Tibial nerve (tissue), 4 donors: ENCODE measurements at regions not wholly inside any gene's neighbourhood (a gene's known extent, or its start where the extent isn't known, plus 50 kb on each side); places are given as distances from the start of the nearest gene placed in this dataset.

ENCODE experiments used
- DNase-seq, 2 donors: peaks; one replicate each; pipeline ENCODE4 v3.0.0-alpha.2; 2019; ENCODE audit warnings: low spot score in 2 of 2
- H3K27ac ChIP-seq, 4 donors: fragments of 200-600 bp; sonication (generic) in 3 of 4; one replicate each; pipeline ENCODE4 v1.5.1; 2017 to 2019; ENCODE audit warnings: mild to moderate bottlenecking in 1 of 4
- H3K27me3 ChIP-seq, 2 donors: fragments of 200-600 bp; sonication (generic) in 1 of 2; one replicate each; pipeline versions ENCODE4 v1.5.1 to v1.6.0; 2017 to 2019
- H3K36me3 ChIP-seq, 3 donors: fragments of 200-600 bp; sonication (generic); one replicate each; pipeline ENCODE4 v1.5.1; 2018 to 2019
- H3K4me1 ChIP-seq, 4 donors: fragments of 200-600 bp; sonication (generic) in 3 of 4; one replicate each; pipeline ENCODE4 v1.5.1; 2017 to 2019
- H3K4me3 ChIP-seq, 4 donors: fragments of 200-600 bp; sonication (generic) in 3 of 4; one replicate each; pipeline ENCODE4 v1.5.1; 2017 to 2019; ENCODE audit warnings: mild to moderate bottlenecking in 1 of 4, moderate library complexity in 1 of 4
- H3K9me3 ChIP-seq, 4 donors: fragments of 200-600 bp; sonication (generic) in 3 of 4; one replicate each; pipeline ENCODE4 v1.5.1; 2017 to 2019
- EP300 ChIP-seq, 2 donors: sonication (generic); formaldehyde crosslinking; IDR thresholded peaks; one replicate each; pipeline ENCODE4 v1.6.1; 2017; ENCODE audit warnings: antibody characterized with exemption in 2 of 2, mild to moderate bottlenecking in 1 of 2
- POLR2A ChIP-seq, 2 donors: fragments of 450-650 bp; IDR thresholded peaks; one replicate each; pipeline ENCODE4 v1.6.1; 2017; ENCODE audit warnings: antibody characterized with exemption in 2 of 2, mild to moderate bottlenecking in 2 of 2, moderate library complexity in 2 of 2
- WGBS, 2 donors: methylation state at CpG; one replicate each; pipeline ENCODE4 v1.1.5; 2018; 5-methylcytosine and 5-hydroxymethylcytosine counted together
- TF ChIP-seq, protein P1 (sequence below), 5 experiments: fragments of 200-600 bp in 3 of 5; fragments of 450-650 bp in 2 of 5; sonication (generic) in 3 of 5; IDR thresholded peaks; one replicate each; pipeline ENCODE4 v1.5.1; 2016 to 2019; ENCODE audit warnings: antibody characterized with exemption in 5 of 5, mild to moderate bottlenecking in 3 of 5, moderate library complexity in 2 of 5

DNA sequence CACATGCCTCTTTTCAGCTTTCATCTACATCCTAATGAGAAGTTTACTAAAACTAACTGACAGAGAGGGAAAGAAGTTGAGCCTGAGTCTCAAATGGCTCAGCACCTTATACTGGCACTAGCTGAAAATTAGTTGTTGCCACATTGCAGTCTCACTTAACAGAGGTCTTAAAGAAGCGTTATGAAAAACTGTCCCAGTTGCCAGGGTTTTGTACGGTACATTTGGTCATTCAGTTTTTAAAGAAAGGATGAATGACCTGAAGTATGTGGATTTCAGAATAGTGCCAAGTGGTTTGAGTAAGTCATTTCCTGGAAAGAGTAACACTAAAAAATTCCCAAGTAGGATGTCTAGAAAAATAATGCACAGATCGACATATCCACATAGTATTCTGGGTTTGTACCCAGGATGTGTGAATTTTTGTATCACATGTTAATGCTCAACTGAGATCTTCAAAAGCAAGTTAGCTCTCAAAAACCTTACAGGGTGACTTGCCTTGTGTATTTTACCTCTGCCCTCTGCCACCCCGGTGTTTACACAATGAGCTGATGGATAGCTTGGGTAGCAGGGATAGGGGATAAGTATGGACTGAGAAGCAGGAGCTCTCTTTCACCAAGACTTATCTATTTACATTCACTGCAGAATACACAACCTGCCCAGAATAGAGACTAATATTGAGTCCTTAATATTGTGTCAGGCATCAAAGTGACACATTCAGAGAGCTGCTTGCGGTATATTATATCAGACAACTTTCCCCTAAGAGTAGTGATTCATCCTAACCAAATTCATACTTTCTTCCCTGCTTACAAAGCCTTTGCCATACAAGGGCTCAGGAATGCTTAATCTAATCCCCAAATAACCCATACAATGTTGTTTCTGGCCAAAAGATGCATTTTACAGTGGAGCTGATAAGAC is 1075.7 kb upstream of the PABPC4L start:
- Histone ChIP-seq H3K4me1 (no peaks in the 10 kb centered on the region), H3K36me3 (no peaks in the 10 kb centered on the region), H3K9me3 (no peaks in the 10 kb centered on the region), H3K27ac (no peak overlapping the region), H3K4me3 (no peak overlapping the region), H3K27me3 (no peaks in the 10 kb centered on the region)
- 84 to 86% methylated on average over 5 of the region's 5 CpGs for WGBS, 2 donors
- TF ChIP-seq, protein P1, sequence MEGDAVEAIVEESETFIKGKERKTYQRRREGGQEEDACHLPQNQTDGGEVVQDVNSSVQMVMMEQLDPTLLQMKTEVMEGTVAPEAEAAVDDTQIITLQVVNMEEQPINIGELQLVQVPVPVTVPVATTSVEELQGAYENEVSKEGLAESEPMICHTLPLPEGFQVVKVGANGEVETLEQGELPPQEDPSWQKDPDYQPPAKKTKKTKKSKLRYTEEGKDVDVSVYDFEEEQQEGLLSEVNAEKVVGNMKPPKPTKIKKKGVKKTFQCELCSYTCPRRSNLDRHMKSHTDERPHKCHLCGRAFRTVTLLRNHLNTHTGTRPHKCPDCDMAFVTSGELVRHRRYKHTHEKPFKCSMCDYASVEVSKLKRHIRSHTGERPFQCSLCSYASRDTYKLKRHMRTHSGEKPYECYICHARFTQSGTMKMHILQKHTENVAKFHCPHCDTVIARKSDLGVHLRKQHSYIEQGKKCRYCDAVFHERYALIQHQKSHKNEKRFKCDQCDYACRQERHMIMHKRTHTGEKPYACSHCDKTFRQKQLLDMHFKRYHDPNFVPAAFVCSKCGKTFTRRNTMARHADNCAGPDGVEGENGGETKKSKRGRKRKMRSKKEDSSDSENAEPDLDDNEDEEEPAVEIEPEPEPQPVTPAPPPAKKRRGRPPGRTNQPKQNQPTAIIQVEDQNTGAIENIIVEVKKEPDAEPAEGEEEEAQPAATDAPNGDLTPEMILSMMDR (IDR thresholded peaks at IDR 0.05) = no peak
- TF ChIP-seq EP300 (IDR thresholded peaks at IDR 0.05) (no peak), POLR2A (IDR thresholded peaks at IDR 0.05) (no peak)
- DNase-seq = no peak

DNA sequence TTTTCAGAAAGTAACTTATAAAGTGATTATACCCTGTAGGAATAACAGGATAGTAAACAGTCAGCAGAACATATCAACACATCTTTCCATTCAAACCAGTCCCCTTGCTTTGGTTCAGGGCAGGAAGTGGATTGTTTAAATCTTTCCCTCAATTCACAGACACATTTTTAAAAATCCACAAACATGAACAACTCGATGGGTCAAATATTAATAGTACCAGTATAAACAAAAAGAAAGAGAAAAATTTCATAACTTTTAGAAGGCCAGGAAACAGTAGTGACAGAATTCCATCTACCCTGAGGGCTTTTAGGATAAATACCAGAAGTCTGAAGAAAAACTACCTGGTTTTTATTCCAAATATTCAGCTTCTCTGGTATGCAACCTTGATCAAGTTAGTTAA is 1072.8 kb upstream of the PABPC4L start:
- TF ChIP-seq EP300 (IDR thresholded peaks at IDR 0.05) = no peak
- TF ChIP-seq POLR2A (IDR thresholded peaks at IDR 0.05) = no peak
- TF ChIP-seq, protein P1 (IDR thresholded peaks at IDR 0.05) = no peak
- Histone ChIP-seq H3K4me1 (no peaks in the 10 kb centered on the region), H3K4me3 (no peak overlapping the region), H3K27ac (no peak overlapping the region), H3K27me3 (no peaks in the 10 kb centered on the region), H3K36me3 (no peaks in the 10 kb centered on the region), H3K9me3 (no peaks in the 10 kb centered on the region)
- no peak for DNase-seq
- WGBS, 2 donors = 18 to 22% methylated on average over 1 of the region's 1 CpG

DNA sequence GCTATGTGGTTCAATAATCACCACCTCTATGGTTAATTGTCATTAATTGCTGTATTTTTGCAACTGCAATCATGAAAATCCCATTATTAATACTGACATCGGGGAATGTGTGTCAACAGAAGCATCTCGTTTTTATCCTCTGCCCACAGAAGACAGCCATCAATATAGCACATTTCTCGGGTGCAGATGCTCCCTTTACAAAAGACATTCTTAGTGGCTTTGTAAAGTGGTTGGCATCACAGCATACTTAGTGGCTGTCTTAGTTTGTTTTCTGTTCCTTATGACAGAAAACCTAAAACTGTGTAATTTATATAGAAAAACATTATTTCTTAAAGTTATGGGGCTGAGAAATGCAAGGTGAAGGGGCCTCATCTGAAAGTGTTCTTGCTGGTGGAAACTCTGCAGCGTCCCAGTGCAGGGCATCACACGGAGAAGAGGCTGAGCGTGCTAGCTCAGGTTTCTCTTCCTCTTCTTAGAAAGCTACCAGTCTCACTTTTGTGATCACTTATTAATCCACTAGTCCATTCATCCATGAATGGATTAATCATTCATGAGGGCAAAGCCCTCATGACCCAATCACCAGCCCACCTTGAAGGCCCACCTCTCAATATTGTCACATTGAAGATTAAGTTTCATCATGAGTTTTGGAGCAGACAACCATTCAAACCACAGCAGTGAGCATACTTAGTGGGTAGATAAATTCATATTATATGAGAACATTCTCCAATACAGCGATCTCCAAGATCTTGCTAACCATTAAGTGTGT is 1067.7 kb upstream of the PABPC4L start:
- DNase-seq = no peak
- H3K36me3 ChIP-seq = no peaks in the 10 kb centered on the region
- H3K4me1 ChIP-seq = no peaks in the 10 kb centered on the region
- H3K4me3 ChIP-seq = no peak overlapping the region
- WGBS, 2 donors = 90 to 92% methylated on average over 7 of the region's 7 CpGs
- H3K9me3 ChIP-seq = no peaks in the 10 kb centered on the region
- H3K27ac ChIP-seq = no peak overlapping the region
- TF ChIP-seq, protein P1 (IDR thresholded peaks at IDR 0.05) = no peak
- TF ChIP-seq POLR2A (IDR thresholded peaks at IDR 0.05) = no peak
- TF ChIP-seq EP300 (IDR thresholded peaks at IDR 0.05) = no peak
- H3K27me3 ChIP-seq = no peaks in the 10 kb centered on the region

DNA sequence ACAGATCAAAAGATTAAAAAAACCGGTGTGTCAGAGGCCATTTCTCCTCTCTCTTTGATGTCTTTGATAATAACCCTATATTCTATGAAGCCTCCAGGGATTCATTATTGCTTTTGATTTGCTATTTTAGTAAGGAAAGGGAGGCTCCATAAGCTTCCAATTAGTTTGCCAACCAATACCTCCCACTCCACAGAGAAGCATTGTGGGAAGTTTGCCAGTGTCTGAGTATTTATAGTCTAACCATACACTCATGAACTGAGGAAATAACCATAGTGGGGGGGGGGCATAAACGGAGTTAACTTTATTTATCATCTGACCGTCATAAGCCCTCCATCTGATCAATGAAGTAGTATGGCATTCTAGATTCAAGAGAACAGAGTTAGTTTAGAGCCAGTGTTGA is 1066.8 kb upstream of the PABPC4L start:
- TF ChIP-seq EP300 (IDR thresholded peaks at IDR 0.05) = no peak
- TF ChIP-seq POLR2A (IDR thresholded peaks at IDR 0.05) = no peak
- TF ChIP-seq, protein P1 (IDR thresholded peaks at IDR 0.05) = no peak
- no peaks in the 10 kb centered on the region for H3K9me3 ChIP-seq
- H3K27me3 ChIP-seq = no peaks in the 10 kb centered on the region
- DNase-seq = no peak
- no peaks in the 10 kb centered on the region for H3K36me3 ChIP-seq
- H3K27ac ChIP-seq = no peak overlapping the region
- H3K4me3 ChIP-seq = no peak overlapping the region
- H3K4me1 ChIP-seq = no peaks in the 10 kb centered on the region
- WGBS, 2 donors = 73 to 84% methylated on average over 3 of the region's 3 CpGs
